ENCODE measurements at regions not wholly inside any gene's neighbourhood (a gene's known extent, or its start where the extent isn't known, plus 50 kb on each side); places are given as distances from the start of the nearest gene placed in this dataset.

- H3K9me3 ChIP-seq (ENCODE audit: low read length): no peaks in the 10 kb centered on the region
- no peak for TF ChIP-seq CTCF (conservative IDR thresholded peaks at IDR 0.05; ENCODE audit: low read length)
- TF ChIP-seq EZH2phosphoT487 (IDR thresholded peaks at IDR 0.05; ENCODE audit: borderline replicate concordance, low read depth, low read length): no peak
- no peak overlapping the region for H3K4me3 ChIP-seq (ENCODE audit: low read depth, low read length, poor library complexity, severe bottlenecking)
- H3K4me2 ChIP-seq (ENCODE audit: low read length): no peak overlapping the region
- no peaks in the 10 kb centered on the region for H4K20me1 ChIP-seq (ENCODE audit: insufficient read depth, low read length)
- H2AFZ ChIP-seq (ENCODE audit: low read length): no peak overlapping the region
- CTCF ChIA-PET (ENCODE audit: unreplicated experiment): no interaction called here
- intact Hi-C loops (cut with micrococcal nuclease; ENCODE audit: unreplicated experiment): no loop called here
- POLR2A ChIA-PET: no interaction called here
- no TSS peak for BruUV-seq (replicated peaks)
- no peaks in the 10 kb centered on the region; the same call in 1 of the 2 replicates for H3K9me2 ChIP-seq (ENCODE audit: insufficient read depth, low read length)
- H3K4me1 ChIP-seq (ENCODE audit: insufficient read depth, low read length, poor library complexity, severe bottlenecking): no peaks in the 10 kb centered on the region
- DNase-seq (ENCODE audit: low spot score): no peak
- no peaks in the 10 kb centered on the region for H3K79me2 ChIP-seq (ENCODE audit: insufficient read depth, low read depth, low read length)
- no peaks in the 10 kb centered on the region for H3K36me3 ChIP-seq (ENCODE audit: insufficient read depth, low read length)
- H3K27ac ChIP-seq (ENCODE audit: low read depth, low read length, poor library complexity, severe bottlenecking): no peak overlapping the region
Measured at GRCh38 chr4:34280131-34280530, 1964.2 kb downstream of the ARAP2 start.

- DNase-seq (ENCODE audit: low spot score): no peak
- CTCF ChIA-PET (ENCODE audit: unreplicated experiment): no interaction called here
Measured at GRCh38 chr4:34281826-34282225, 1962.5 kb downstream of the ARAP2 start.

GRCh38 chr4:34289489-34289888 is 1954.8 kb downstream of the ARAP2 start:
- no peaks in the 10 kb centered on the region for H3K79me2 ChIP-seq (ENCODE audit: insufficient read depth, low read depth, low read length)
- intact Hi-C loops (cut with micrococcal nuclease; ENCODE audit: unreplicated experiment): no loop called here
- H3K36me3 ChIP-seq (ENCODE audit: insufficient read depth, low read length): no peaks in the 10 kb centered on the region
- no TSS peak for BruUV-seq (replicated peaks)
- H3K4me3 ChIP-seq (ENCODE audit: low read depth, low read length, poor library complexity, severe bottlenecking): no peak overlapping the region
- no peak overlapping the region for H3K27ac ChIP-seq (ENCODE audit: low read depth, low read length, poor library complexity, severe bottlenecking)
- no peak overlapping the region for H3K4me2 ChIP-seq (ENCODE audit: low read length)
- H3K4me1 ChIP-seq (ENCODE audit: insufficient read depth, low read length, poor library complexity, severe bottlenecking): no peaks in the 10 kb centered on the region
- DNase-seq (ENCODE audit: low spot score): no peak
- no peak overlapping the region for H2AFZ ChIP-seq (ENCODE audit: low read length)
- ChIA-PET CTCF (ENCODE audit: unreplicated experiment) (no interaction called here), POLR2A (no interaction called here)
- H3K9me3 ChIP-seq (ENCODE audit: low read length): no peaks in the 10 kb centered on the region
- no peaks in the 10 kb centered on the region for H3K9me2 ChIP-seq (ENCODE audit: insufficient read depth, low read length)
- no peaks in the 10 kb centered on the region for H4K20me1 ChIP-seq (ENCODE audit: insufficient read depth, low read length)
- TF ChIP-seq EZH2phosphoT487 (IDR thresholded peaks at IDR 0.05; ENCODE audit: borderline replicate concordance, low read depth, low read length) (no peak), CTCF (conservative IDR thresholded peaks at IDR 0.05; ENCODE audit: low read length) (no peak)

More at GRCh38 chr4:34281826-34282225, 1962.5 kb downstream of the ARAP2 start:
- H3K27ac ChIP-seq (ENCODE audit: low read depth, low read length, poor library complexity, severe bottlenecking): no peak overlapping the region
- H3K4me1 ChIP-seq (ENCODE audit: insufficient read depth, low read length, poor library complexity, severe bottlenecking): no peaks in the 10 kb centered on the region
- intact Hi-C loops (cut with micrococcal nuclease; ENCODE audit: unreplicated experiment): no loop called here
- H3K4me3 ChIP-seq (ENCODE audit: low read depth, low read length, poor library complexity, severe bottlenecking): no peak overlapping the region
- no peaks in the 10 kb centered on the region for H3K79me2 ChIP-seq (ENCODE audit: insufficient read depth, low read depth, low read length)
- H2AFZ ChIP-seq (ENCODE audit: low read length): no peak overlapping the region
- TF ChIP-seq CTCF (conservative IDR thresholded peaks at IDR 0.05; ENCODE audit: low read length) (no peak), EZH2phosphoT487 (IDR thresholded peaks at IDR 0.05; ENCODE audit: borderline replicate concordance, low read depth, low read length) (no peak)
- no peaks in the 10 kb centered on the region; the same call in 1 of the 2 replicates for H3K9me2 ChIP-seq (ENCODE audit: insufficient read depth, low read length)
- no peak overlapping the region for H3K4me2 ChIP-seq (ENCODE audit: low read length)
- BruUV-seq (replicated peaks): no TSS peak
- POLR2A ChIA-PET: no interaction called here
- H3K9me3 ChIP-seq (ENCODE audit: low read length): no peaks in the 10 kb centered on the region
- H4K20me1 ChIP-seq (ENCODE audit: insufficient read depth, low read length): no peaks in the 10 kb centered on the region
- H3K36me3 ChIP-seq (ENCODE audit: insufficient read depth, low read length): no peaks in the 10 kb centered on the region
